RWPE2 (cell line): ENCODE measurements at regions not wholly inside any gene's neighbourhood (a gene's known extent, or its start where the extent isn't known, plus 50 kb on each side); places are given as distances from the start of the nearest gene placed in this dataset.

Experiments
- ATAC-seq: fragments of 200-7000 bp; cut with Tn5 transposase; 3 replicates; pipeline ENCODE4 v1.9.1; 2021; ENCODE audit warnings: low read depth
- DNase-seq: peaks from one replicate; pipeline ENCODE4 v3.0.0-alpha.2; 2020; ENCODE audit warnings: low spot score
- H3K27ac ChIP-seq: fragments of 450-650 bp; 2 replicates; pipeline ENCODE4 v1.5.1; 2017; ENCODE audit warnings: mild to moderate bottlenecking; ENCODE audit not compliant: poor library complexity, severe bottlenecking
- H3K27me3 ChIP-seq: fragments of 250-450 bp; sonication (Bioruptor Pico); 2 replicates; pipeline ENCODE4 v1.5.1; 2021; ENCODE audit warnings: mild to moderate bottlenecking, moderate library complexity; ENCODE audit not compliant: insufficient read depth, poor library complexity, severe bottlenecking
- H3K36me3 ChIP-seq: fragments of 250-450 bp; sonication (Bioruptor Pico); 2 replicates; pipeline ENCODE4 v1.5.1; 2020; ENCODE audit warnings: low read depth, mild to moderate bottlenecking, moderate library complexity
- H3K4me1 ChIP-seq: fragments of 250-450 bp; sonication (Bioruptor Pico); 2 replicates; pipeline ENCODE4 v1.5.1; 2021; ENCODE audit warnings: mild to moderate bottlenecking, moderate library complexity; ENCODE audit not compliant: insufficient read depth, poor library complexity, severe bottlenecking
- H3K4me3 ChIP-seq: fragments of 250-450 bp; sonication (Bioruptor Pico); 2 replicates; pipeline ENCODE4 v1.5.1; 2021; ENCODE audit warnings: mild to moderate bottlenecking, moderate library complexity; ENCODE audit not compliant: severe bottlenecking
- H3K9me3 ChIP-seq: fragments of 250-450 bp; sonication (Bioruptor Pico); 2 replicates; pipeline ENCODE4 v1.5.1; 2021; ENCODE audit warnings: mild to moderate bottlenecking, moderate library complexity; ENCODE audit not compliant: severe bottlenecking
- CTCF ChIP-seq: fragments of 450-650 bp; IDR thresholded peaks from one replicate; pipeline ENCODE4 v1.5.1; 2017; ENCODE audit warnings: mild to moderate bottlenecking, moderate library complexity; ENCODE audit not compliant: poor library complexity, severe bottlenecking

DNA sequence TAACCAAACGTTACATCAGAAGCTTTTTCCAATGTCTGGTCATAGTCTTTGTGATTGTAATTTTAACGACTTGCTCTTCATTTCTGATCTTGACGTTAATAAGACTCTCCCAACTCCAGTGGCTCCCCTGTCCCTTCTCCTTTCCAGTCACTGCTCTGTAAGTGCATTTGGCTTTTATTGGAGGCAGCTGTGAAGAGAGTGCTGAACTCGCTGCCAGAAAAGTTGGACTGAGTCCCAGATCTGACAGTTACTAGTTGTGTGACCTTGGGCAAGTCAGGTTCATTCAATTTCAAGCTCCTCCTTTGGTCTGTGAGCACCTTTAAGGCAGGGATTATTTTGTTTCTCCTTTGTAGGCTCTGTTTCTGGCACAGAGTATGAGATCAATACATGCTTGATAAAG, 109.6 kb upstream of the TSPAN2 start:
- Histone ChIP-seq H3K4me1 (no peaks in the 10 kb centered on the region), H3K27me3 (no peaks in the 10 kb centered on the region), H3K27ac (no peak overlapping the region), H3K9me3 (peaks cover 11% of the 10 kb centered on the region), H3K4me3 (no peak overlapping the region), H3K36me3 (no peaks in the 10 kb centered on the region)
- TF ChIP-seq CTCF: no peak
- DNase-seq (no peak), ATAC-seq (no peak)

DNA sequence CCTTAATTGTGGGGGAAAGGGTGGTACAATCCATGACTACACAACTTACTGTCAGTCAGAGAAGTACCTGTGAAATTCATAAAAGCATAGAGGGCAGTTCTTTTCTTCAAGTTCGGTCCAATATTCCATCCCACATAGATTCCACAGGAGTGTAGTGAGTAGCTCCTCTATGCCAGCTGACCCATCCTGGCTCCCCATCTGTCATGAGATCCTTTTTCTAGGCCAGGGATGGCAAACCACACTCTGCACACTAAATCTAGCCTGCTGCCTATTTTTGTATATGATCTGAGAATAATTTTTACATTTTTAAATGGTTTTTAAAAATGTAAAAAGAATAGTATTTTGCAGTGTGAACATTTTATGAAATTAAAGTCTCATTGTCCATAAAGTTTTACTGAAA, 107.0 kb upstream of the TSPAN2 start:
- no peak overlapping the region for H3K27ac ChIP-seq
- TF ChIP-seq CTCF: no peak
- ATAC-seq (no peak), DNase-seq (no peak)
- H3K4me1 ChIP-seq: no peaks in the 10 kb centered on the region
- no peaks in the 10 kb centered on the region for H3K9me3 ChIP-seq
- H3K27me3 ChIP-seq: no peaks in the 10 kb centered on the region
- no peak overlapping the region for H3K4me3 ChIP-seq
- no peaks in the 10 kb centered on the region for H3K36me3 ChIP-seq

DNA sequence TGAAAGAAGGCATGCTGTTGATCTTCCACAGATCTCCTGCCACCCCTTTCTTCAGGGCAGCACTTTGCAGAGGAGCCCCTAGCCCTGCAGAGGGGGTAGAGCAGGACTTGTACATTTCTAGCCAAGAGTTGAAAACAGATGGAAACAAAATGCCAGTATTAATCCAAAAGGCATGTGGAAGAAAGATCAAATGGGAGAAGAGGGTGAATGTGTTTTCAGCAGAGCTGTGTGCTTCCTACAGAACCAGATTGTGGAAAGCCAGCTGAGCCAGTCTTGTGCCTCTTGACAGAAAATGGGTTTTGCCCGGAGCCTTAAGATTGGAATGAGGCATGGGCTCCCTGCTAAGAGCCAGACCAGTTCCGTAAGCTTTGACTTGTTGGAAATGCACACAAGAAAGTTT, 105.2 kb upstream of the TSPAN2 start:
- ATAC-seq (no peak), DNase-seq (no peak)
- Histone ChIP-seq H3K27ac (no peak overlapping the region), H3K4me1 (peaks cover 16% of the 10 kb centered on the region), H3K9me3 (no peaks in the 10 kb centered on the region), H3K4me3 (no peak overlapping the region), H3K27me3 (no peaks in the 10 kb centered on the region), H3K36me3 (no peaks in the 10 kb centered on the region)
- TF ChIP-seq CTCF: no peak

- H3K9me3 ChIP-seq: no peaks in the 10 kb centered on the region
- no peaks in the 10 kb centered on the region for H3K27me3 ChIP-seq
- ATAC-seq: no peak
- no peak for DNase-seq
- no peaks in the 10 kb centered on the region for H3K36me3 ChIP-seq
- no peak for TF ChIP-seq CTCF
- H3K4me1 ChIP-seq: peaks cover 23% of the 10 kb centered on the region
- no peak overlapping the region for H3K27ac ChIP-seq
- no peak overlapping the region for H3K4me3 ChIP-seq
These were observed 103.9 kb upstream of the TSPAN2 start for GRCh38 chr1:115193046-115193828.

DNA sequence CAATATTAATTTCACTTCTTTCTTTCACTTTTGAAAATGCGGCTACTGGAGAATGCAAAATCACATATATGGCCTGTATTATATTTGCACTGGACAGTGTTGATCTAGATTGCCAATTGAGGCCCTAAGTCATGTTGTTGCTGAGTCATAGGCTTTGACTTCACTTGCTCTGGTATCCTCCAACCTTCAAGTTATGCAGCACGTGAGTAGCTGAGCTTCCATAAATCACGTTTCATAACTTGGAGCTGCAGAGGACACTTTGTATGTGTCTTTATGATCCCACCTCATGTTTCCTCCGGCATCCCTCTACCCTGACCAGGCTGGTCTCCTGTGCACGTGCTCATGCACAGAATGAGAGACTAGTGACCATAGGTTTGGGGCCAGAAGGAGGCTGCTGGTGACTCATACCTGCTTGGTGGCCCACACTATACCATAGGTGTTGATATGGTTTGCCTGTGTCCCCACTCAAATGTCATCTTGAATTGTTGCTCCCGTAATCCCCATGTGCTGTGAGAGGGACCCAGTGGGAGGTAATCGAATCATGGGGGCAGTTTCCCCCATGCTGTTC, 103.0 kb upstream of the TSPAN2 start:
- no peak overlapping the region for H3K27ac ChIP-seq
- no peaks in the 10 kb centered on the region for H3K27me3 ChIP-seq
- H3K9me3 ChIP-seq: no peaks in the 10 kb centered on the region
- ATAC-seq (no peak), DNase-seq (no peak)
- TF ChIP-seq CTCF: no peak
- H3K4me1 ChIP-seq: peaks cover 23% of the 10 kb centered on the region
- no peak overlapping the region for H3K4me3 ChIP-seq
- H3K36me3 ChIP-seq: no peaks in the 10 kb centered on the region
